ENCODE measurements at regions not wholly inside any gene's neighbourhood (a gene's known extent, or its start where the extent isn't known, plus 50 kb on each side); places are given as distances from the start of the nearest gene placed in this dataset.

DNA sequence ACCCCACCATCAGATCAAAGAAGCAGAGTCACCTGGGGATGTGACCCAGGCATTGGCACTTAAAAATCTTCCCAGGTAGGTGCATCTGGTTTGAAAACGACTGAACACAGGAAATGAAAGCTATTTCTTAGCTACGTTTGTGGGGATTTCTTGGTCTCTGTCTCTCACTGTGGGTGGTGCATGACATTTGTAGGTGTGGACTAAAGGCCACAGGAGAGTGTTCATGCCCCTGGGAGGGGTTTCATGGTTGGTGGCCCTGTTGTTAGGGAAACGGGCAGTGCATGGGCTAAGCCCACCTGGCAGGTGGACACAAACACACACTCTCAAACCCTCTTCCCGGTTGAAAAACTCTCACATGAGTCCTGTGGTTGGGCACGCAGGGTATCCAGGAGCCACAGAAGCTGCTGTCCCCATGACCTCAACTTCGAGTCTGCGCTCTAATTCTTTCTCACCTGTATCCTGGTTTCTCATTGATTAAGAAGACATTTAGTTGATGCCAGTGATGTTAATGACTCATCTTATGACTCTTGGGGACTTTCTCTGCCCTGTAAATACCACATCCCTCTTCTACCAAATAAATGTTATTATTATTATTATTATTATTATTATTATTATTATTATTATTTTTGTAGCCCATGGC is 119.4 kb downstream of the MRPS6 start:
- intact Hi-C loops (cut with micrococcal nuclease): loop anchor here (2.0 to 5.0 kb wide), 4 partner anchors 35 to 242 kb away; partner anchors contain the start of genes MRPS6 and SLC5A3

DNA sequence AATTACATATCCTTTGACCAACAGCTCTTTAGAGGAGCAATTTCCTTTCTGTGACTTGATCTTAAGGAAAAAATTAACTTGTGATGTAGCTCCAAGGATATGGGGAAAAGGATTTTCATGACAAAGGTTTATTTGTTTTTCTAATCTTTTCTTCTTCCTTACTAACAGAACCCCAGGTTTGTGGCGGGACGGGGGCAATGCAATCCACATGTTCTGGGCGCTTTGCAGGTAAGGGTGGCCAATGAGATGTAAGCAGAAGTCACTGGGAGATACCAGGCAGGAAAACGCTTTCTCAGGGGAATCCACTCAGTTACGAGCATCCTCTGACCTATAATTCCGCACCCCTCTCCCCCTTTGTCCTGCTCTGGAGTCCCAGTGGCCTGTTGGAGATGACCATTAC is 122.0 kb downstream of the MRPS6 start:
- intact Hi-C loops (cut with micrococcal nuclease): loop anchor here (5.0 kb wide), 1 partner anchor 553 kb away; the partner anchor contains the start of genes CRYZL1 and ITSN1

DNA sequence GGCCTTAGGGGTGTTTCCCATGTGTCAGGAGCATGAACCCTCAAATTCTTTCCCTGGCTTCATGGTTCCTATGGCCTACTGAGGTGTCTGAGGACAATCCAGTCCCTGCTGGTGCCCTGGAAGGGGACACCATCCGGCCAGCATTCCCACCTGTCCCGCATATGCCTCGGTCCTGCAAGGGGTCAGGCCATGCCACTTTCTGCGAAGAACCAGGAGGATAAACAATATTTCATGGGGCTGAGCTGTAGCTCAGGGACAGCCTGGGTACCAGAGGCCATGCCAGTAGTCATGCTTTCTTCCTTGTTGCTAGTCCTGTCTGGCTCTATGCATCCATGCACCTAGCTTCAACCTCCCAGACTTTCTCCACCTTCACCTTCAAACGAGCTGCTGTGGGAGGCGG is 123.6 kb downstream of the MRPS6 start:
- intact Hi-C loops (cut with micrococcal nuclease): loop anchor here (5.0 kb wide), 1 partner anchor 555 kb away; the partner anchor contains the start of genes CRYZL1 and ITSN1

DNA sequence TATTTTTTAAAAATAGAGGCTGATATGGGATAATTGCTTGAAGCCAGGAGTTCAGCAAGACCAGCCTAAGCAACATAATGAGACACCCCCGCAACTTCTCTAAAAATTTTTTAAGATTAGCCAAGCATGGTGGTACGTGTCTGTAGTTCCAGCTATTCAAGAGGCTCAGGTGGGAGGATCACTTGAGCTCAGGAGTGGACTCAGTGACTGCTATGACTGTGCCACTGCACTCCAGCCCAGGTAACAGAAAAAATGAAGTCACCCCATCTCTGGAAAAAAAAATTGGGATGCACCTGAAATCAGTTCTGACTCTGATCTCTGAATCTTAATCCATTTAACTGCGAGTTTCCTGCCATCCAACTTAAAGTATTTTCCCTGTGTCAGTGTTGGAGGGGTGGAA is 124.2 kb downstream of the MRPS6 start:
- intact Hi-C loops (cut with micrococcal nuclease): loop anchor here (5.0 kb wide), 1 partner anchor 555 kb away; the partner anchor contains the start of genes CRYZL1 and ITSN1

DNA sequence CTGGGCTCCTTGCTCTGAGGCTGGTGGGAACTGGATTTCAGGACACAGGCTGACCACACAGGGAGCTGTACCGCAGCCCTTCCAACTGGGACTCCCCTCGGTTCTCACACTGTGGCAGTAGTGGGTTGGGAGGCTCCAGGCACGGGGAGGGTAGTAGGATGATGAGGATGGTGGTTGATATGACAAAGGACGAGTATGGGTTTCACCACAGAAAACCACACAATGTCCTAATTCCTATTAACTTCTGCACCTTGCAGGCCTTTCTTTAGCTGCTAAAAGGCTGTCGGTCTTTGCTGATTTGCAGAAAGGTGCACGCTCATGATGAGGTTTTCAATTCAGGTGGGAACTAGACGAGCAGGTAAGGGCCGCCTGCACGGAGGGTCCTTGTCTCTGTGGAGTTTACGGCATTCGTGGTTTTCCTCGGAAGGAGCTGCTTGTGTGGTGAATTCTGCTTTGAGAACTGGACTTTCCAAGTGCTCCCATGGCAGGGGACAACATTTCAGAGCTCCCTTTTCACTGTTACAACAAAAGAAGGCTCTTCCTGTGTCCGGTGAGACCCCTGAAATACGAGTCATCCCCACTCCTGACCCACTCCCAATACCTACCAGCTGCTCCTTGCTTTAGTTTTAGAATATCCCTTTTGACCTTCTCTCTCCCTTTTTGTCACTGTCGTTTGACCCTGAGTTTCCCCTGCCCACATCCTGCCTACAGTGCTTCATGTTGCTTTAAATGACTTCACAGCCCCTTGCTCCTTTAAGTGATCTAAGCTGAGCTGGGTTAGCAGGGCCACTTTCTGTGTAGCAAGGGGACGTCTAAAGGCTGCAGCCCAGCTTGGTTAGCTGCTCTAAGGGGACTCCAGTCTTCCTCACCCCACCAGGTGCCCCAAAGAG is 125.1 kb downstream of the MRPS6 start:
- intact Hi-C loops (cut with micrococcal nuclease): loop anchor here (1.0 to 5.0 kb wide), 4 partner anchors 69 to 556 kb away; partner anchors contain the start of genes CRYZL1 and ITSN1

DNA sequence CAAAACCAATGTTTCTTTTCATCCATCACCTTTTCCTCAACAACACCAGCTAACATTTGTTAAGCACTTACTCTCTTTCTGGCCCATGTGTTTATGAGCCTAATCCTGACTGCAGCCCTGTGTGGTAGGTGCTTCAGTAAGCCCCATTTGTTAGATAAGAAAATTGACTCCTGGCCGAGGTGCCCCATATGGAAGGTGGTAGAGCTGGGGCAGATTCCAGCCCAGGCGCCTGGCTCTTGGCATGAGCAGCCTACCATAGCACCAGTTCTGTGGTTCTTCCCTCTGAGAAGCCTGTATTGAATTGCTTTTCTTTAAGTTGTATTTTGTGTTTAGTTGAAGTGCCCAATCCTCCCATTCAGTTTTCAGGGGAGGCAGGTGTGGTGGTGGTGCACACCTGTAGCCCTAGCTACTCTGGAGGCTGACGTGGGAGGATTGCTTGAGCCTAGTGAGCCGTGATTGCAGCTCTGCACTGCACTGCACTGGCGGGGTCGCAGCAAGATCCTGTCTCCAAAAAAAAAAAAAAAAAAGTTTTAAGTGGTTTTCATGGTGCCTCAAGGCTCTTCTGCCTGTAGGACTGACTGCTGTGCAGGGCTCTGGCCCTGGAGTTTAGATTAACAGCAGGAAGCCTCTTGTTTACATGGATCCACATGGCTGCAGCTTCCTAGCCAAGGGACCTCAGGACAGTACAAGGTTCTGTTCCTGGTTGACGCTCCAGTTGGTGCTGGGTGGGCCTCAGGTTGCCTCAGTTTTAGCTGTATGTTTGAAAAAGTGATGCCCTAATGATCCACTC is 125.9 kb downstream of the MRPS6 start:
- intact Hi-C loops (cut with micrococcal nuclease): loop anchor here (2.0 to 5.0 kb wide), 2 partner anchors 275 to 557 kb away; partner anchors contain the start of genes CRYZL1 and ITSN1

DNA sequence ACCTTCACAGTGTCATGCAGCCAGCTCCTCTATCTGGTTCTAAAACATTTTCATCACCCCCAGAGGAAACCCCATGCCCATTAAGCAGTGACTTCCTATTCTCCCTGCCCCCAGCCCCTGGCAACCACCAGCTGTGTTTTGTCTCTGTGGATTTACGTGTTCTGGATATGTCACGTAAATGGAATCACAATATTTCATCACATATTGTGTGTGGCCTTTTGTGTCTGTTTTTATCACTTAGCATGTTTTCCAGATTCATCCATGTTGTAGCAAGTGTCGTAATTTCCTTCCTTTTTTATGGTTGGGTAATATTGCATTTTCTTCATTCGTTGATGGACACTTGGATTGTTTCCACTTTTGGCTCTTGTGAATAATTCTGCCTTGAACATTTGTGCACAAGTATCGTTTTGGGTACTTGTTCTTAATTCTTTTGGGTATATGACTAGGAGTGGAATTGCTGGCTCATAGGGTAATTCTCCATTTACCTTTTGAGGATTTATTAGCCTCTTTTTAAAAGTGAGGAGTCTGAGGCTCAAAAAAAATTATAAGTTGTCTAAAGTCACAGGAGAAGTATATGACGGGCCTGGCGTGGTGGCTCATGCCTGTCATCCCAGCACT is 127.0 kb downstream of the MRPS6 start:
- intact Hi-C loops (cut with micrococcal nuclease): no loop called here

DNA sequence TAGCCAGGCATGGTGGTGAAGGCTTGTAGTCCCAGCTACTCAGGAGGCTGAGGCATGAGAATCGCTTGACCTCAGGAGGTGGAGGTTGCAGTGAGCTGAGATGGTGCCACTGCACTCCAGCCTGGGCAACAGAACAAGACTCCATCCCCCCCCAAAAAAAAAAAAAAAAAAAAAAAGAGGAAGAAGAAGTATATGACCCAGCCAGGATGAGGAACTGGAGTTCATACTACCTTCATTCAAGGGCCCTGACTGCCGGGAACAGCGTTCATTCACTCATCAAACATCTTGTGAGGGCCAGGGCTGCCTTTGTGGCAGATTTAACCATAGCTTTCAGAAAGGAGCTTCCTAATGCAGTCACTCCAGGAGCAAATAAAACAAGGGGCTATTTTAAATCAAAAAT is 127.6 kb downstream of the MRPS6 start:
- intact Hi-C loops (cut with micrococcal nuclease): no loop called here

DNA sequence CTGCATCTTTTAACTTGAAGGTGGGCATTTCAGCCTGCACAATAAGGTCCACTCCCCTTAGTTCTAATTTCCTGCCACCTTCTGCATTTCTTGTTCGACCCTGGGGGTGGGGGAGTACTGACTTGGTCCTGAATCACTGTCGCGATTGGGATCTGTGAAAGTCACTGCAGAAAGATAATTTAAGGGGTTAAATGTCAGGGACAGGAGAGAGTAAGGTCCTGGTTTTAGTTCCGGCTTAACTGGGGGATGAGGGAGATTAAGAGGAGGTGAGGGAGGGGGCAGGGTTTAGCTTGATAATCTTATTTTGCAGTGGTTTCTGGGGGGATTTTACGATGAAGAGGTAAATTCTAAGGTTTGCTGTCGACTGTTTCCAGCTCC is 128.1 kb downstream of the MRPS6 start:
- intact Hi-C loops (cut with micrococcal nuclease): no loop called here

DNA sequence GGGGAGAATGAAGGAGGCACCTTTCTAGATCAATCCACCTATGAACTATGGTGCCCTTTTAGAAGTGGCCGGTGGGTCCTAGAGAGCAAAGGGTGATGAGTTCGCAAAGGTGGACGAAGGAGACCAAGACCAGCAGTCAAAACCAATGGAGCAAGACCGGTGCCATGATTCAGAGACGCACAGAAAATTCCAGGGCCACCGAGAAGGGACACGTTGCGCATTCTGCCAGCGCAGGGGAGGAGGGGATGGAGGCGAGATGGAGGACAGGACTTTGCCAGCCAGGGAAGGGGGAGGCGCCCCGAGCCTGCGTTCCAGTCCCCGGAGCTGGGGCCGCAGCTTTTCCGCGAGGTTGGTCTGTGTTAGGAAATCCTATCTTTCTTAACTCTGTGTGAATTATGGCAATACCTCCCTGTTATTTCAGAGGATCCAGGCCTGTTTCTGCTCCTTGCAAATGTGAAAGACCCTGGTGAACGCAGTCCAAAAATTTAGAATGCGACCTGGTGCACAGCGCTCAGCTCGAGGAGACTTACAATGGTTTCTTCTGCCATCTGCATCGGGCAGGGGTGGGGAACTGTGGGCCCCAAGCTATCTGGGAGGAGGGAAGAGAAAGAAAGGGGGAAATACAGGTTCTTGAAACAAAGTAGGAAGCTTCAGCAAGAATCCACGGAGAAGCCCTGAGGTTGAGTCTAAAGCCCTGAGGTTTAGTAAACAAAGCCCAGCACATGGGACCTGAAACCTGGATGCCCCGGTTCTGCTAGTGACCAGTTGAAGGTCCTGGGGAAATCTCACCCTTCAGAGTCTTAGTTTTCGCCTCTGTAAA is 129.4 kb downstream of the MRPS6 start:
- intact Hi-C loops (cut with micrococcal nuclease): loop anchor here (1.0 kb wide), 1 partner anchor 73 kb away; no protein-coding TSS in a partner anchor

DNA sequence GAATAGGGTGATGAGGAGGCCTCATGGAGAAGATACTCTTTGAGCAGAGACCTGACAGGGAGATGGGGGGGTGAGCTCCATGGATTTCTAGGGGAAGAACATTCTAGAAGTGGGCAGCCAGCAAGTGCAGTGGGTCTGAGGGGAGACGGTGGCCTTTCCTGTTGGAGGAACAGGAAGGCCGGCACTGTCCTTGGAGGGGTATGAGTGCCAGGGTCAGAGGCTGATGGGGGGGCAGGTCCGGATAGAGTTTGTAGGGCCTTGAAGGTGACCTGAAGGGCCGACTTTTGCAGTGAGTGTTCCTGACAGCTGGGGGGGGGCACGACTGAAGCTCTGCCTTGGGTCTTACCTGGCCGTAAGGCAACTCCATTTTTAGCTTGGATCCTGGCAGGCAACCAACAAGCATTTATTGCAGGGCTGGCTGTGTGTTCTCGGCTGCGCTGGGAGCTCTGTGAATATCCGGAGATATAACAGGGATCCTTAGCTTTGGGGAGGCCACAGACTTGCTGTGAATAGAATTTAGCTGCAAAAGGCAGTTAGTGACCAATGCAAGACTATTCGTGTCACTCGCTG is 130.6 kb downstream of the MRPS6 start:
- intact Hi-C loops (cut with micrococcal nuclease): no loop called here

DNA sequence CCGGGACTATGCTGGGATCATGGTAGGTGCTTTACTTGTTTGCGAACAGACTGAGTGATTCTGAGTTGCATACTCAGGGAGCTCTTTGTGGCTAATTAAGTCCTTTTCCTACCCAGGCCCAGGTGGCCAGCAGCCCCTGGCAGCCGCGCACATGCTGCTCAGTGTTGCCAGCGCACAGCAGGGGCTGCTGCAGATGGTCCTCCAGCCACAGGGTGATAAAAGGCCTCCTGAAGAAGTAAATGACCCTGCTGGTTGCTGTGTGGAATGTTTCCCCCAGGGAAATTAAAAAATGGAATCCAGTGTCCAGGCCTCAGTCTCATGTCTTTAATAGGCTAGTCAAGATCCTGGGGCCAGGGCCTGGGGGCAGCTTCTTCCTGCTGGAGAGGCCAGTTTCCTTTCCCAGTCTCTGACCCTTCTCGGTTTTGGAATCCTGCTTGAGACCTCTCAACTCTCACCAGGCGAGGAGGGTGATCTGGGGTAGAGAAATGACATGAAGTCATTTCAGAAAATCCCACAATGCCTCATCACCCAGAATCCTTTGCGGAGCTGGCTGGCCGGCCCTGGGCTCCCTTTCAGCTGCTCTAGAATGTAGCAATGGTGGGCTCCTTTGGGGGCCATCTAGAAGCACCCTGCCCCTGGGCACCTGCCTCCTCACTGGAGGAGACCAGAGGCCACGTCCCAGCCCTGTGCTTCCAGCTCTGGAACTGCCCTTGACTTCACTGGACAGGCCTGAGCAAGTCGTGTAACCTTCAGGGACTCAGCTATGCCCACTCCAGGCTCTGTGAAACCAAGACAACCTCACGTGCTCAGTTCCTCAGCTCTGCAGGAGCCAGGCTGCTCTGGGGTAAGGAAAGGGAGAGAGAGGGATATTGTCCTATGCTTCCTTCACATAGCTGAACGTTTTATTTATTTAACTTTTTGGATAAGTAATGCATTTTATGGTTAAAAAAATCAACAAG is 131.4 kb downstream of the MRPS6 start:
- intact Hi-C loops (cut with micrococcal nuclease): no loop called here

DNA sequence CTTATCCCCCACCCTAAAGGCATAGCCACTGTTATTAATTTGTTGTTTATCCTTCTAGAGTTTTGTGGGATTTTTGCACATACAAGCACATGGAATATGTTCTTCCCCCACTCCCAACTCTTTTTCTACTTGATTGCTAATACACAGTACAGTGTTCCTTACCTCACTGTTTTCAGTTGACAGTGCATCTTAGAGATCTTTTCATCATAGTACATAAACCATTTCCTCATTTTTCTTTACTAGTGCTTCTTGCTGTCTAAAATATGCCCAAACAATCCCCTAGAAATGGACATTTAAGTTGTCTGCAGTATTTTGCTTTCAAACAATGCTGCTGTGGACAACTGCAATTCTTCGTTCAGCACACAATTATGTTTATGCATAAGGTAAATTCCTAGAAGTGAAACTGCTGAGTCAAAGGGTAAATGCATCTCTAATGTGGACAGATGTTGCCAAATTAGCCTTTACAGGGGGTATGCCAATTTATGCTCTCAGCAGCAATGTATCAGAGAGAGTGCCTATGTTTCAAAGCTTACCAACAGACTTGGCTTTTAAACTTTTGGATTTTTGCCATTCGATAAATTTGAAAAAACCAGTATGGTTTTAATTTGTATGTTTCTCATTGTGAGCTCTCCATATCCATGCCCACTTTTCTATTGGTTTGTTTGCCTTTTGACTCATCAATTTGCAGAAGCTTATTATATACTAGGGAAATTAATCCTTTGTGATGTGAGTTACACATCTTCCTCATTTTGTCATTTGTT is 132.6 kb downstream of the MRPS6 start:
- intact Hi-C loops (cut with micrococcal nuclease): no loop called here

DNA sequence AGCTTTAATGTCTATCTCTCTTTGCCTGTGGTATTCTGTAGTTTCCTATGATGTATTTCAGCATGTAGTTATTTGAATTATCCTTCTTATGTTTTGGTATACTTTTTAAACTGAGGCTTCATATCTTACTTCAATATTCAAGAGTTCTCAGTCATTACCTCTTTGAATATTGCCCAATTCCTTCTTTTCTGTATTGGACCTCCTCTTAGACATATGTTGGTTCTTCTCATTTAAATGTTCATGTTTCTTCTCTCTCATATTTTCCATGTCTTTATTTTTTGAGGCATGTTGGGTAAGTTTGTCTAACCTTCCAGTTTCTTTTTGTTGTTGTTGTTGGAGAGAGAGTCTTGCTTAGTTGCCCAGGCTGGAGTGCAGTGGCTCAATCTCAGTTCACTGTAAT is 140.6 kb downstream of the MRPS6 start:
- intact Hi-C loops (cut with micrococcal nuclease): no loop called here

DNA sequence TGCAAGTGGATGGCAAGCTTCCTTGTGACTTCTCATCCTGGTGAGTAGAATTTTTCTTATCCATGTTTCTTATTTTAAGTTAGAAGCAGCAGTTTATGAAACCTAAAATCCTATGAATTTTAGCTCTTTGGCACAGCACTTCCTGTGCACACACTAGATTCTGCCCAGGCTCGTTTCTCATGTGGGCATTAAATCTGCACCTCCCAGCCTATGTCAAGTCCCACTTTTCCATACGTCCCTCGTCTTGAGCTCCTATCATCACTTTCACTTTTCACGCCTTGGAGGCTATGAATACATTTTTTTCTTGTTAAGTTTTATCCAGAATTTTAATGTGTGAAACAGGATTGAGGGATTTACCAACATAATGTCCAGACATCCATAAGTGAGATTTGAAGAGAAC is 142.1 kb downstream of the MRPS6 start:
- intact Hi-C loops (cut with micrococcal nuclease): no loop called here

DNA sequence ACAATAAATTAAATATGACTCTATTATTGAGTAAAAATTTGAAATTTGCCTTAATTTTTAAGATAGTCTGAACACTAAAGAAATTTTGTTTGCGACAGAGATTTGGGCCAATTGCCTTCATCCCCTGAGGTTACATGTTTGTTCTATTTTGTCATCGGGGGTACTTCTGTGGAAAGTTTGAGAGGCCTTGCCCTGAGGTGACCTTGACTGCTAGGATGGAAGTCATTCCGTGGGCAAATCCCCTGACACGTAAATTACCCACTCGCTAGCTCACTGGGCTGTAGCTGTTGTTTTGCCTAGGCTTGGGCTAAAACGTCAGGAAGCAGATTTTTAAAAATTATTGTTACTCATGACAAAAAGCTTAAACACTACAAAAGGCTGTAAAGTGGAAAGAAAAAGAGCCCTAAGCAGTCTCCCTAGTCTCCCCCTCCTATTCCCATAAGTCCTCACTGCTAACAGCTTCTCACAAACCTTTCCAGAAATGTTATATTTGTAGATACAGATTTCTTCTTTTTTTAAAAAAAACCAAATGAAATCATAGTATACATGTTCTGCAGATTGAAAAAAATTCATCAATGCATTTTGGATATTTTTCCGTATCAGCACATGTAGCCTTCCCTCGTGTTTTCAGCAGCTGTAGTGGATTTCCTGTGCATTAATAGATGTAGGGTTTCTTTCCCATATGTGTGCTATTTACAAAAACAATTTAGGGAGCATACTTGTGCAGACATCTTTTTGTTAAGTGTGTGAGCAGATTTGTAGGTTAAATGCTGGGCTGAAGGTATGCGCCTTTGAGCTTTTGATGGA is 142.7 kb downstream of the MRPS6 start:
- intact Hi-C loops (cut with micrococcal nuclease): no loop called here

DNA sequence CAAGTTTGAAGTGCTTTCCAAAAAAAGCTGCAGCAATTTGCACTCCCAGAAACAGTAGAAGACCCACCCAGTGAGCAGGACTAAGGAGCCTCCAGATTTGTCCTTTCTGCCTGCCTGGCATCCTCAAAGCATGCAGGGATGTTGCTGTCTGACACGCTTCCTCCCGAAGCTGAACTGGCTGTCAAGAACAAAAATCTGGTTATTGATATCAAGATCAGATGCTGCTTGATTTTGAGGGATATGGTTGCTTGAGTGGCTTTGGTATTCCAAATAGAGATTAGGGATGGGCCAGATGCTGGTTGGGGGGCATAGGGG is 143.3 kb downstream of the MRPS6 start:
- intact Hi-C loops (cut with micrococcal nuclease): no loop called here
